ENCODE measurements at regions not wholly inside any gene's neighbourhood (a gene's known extent, or its start where the extent isn't known, plus 50 kb on each side); places are given as distances from the start of the nearest gene placed in this dataset.

DNA sequence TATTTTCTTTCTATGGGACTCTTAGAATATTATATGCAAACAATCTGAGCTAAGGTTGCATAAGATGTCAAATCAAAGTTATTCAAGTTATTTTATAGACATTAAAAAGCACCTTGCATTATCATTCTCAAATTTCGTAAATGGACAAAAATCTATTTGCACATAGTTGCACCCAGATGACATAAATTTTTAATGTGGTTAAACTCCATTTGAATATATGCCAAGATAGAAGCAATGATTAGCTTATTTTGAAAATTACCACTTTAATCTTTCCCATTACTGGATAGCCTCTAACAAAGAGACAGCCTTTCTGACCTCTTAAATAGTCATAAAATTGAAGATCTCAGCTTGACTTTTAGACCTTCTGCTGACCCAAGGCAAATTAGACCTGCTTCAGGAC, 386.8 kb downstream of the RAPGEF2 start:
- no peaks in the 10 kb centered on the region for H3K79me2 ChIP-seq (ENCODE audit: control insufficient read depth, insufficient read depth, low read length)
- no peak overlapping the region for H3K9ac ChIP-seq (ENCODE audit: control insufficient read depth, insufficient read depth, low read length)
- H3K4me2 ChIP-seq (ENCODE audit: control insufficient read depth, insufficient read depth), result no peak overlapping the region
- no peaks in the 10 kb centered on the region for H4K20me1 ChIP-seq (ENCODE audit: control insufficient read depth, insufficient read depth)
- CTCF ChIA-PET, result no interaction called here
- in situ Hi-C loops (cut with MboI), result no loop called here
- RAD21 ChIA-PET (ENCODE audit: unreplicated experiment), result no interaction called here
- H3K27ac ChIP-seq (ENCODE audit: control insufficient read depth, insufficient read depth), result no peak overlapping the region
- FAIRE-seq (no peak), ATAC-seq (no peak), DNase-seq (ENCODE audit: low read depth, low spot score) (no peak)
- WGBS (ENCODE audit: insufficient coverage, insufficient replicate concordance, low lambda C conversion rate, missing lambda C conversion rate), result 18% methylated on average over 1 of the region's 1 CpG
- no peaks in the 10 kb centered on the region; a peak in 1 of 4 replicates for H3K27me3 ChIP-seq (replicated peaks in 1 of 2; ENCODE audit: control insufficient read depth in 2 of 2, insufficient read depth in 2 of 2, low read length in 1 of 2)
- H3K9me3 ChIP-seq (replicated peaks; ENCODE audit: control insufficient read depth, insufficient read depth, low read length), result no peaks in the 10 kb centered on the region
- no peak overlapping the region for H3K4me3 ChIP-seq
- intact Hi-C loops (cut with micrococcal nuclease; ENCODE audit: unreplicated experiment), result loop anchor here (5.0 kb wide), 2 partner anchors 273 to 458 kb away; no protein-coding TSS in a partner anchor
- TF ChIP-seq PML (IDR thresholded peaks at IDR 0.05; ENCODE audit: low read length), result no peak
- TF ChIP-seq, protein P1, sequence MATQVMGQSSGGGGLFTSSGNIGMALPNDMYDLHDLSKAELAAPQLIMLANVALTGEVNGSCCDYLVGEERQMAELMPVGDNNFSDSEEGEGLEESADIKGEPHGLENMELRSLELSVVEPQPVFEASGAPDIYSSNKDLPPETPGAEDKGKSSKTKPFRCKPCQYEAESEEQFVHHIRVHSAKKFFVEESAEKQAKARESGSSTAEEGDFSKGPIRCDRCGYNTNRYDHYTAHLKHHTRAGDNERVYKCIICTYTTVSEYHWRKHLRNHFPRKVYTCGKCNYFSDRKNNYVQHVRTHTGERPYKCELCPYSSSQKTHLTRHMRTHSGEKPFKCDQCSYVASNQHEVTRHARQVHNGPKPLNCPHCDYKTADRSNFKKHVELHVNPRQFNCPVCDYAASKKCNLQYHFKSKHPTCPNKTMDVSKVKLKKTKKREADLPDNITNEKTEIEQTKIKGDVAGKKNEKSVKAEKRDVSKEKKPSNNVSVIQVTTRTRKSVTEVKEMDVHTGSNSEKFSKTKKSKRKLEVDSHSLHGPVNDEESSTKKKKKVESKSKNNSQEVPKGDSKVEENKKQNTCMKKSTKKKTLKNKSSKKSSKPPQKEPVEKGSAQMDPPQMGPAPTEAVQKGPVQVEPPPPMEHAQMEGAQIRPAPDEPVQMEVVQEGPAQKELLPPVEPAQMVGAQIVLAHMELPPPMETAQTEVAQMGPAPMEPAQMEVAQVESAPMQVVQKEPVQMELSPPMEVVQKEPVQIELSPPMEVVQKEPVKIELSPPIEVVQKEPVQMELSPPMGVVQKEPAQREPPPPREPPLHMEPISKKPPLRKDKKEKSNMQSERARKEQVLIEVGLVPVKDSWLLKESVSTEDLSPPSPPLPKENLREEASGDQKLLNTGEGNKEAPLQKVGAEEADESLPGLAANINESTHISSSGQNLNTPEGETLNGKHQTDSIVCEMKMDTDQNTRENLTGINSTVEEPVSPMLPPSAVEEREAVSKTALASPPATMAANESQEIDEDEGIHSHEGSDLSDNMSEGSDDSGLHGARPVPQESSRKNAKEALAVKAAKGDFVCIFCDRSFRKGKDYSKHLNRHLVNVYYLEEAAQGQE (IDR thresholded peaks at IDR 0.05; ENCODE audit: low read depth, low read length), result no peak
- TF ChIP-seq SUPT20H (IDR thresholded peaks at IDR 0.05; ENCODE audit: borderline replicate concordance, control insufficient read depth, low read depth, low read length), result no peak
- TF ChIP-seq TCF3 (IDR thresholded peaks at IDR 0.05; ENCODE audit: borderline replicate concordance, insufficient read depth, low read depth, low read length), result no peak
- no peak for TF ChIP-seq FOXM1 (IDR thresholded peaks at IDR 0.05; ENCODE audit: low read depth, low read length)
- TF ChIP-seq GABPA (IDR thresholded peaks at IDR 0.05; ENCODE audit: low read depth), result no peak
- TF ChIP-seq USF2 (IDR thresholded peaks at IDR 0.05; ENCODE audit: borderline replicate concordance, low read depth, low read length), result no peak
- no peak for TF ChIP-seq IRF4 (IDR thresholded peaks at IDR 0.05; ENCODE audit: low read depth, low read length)
- no peak for TF ChIP-seq CBX3 (IDR thresholded peaks at IDR 0.05; ENCODE audit: borderline replicate concordance, low read depth)
- POLR2A ChIA-PET, result interaction anchor here (0.6 to 1.1 kb wide), 2 partner anchors 18 to 619 kb away, joined by 3 read pairs; no protein-coding TSS in a partner anchor
- no peaks in the 10 kb centered on the region for H3K36me3 ChIP-seq (ENCODE audit: control insufficient read depth in 2 of 2, insufficient read depth in 2 of 2, low read length in 1 of 2)
- H2AFZ ChIP-seq (ENCODE audit: control insufficient read depth, low read depth, low read length), result no peak overlapping the region
- SMC1A ChIA-PET (ENCODE audit: uncharacterized antibody, unreplicated experiment), result no interaction called here
- H3K4me1 ChIP-seq (ENCODE audit: control insufficient read depth, insufficient read depth, low read length), result no peaks in the 10 kb centered on the region
- no TSS peak for BruUV-seq (replicated peaks)
